Prostate gland (tissue), 2 donors: ENCODE measurements at regions not wholly inside any gene's neighbourhood (a gene's known extent, or its start where the extent isn't known, plus 50 kb on each side); places are given as distances from the start of the nearest gene placed in this dataset.

ENCODE experiments used
- DNase-seq: peaks from one replicate; pipeline ENCODE4 v3.0.0-alpha.2; 2019; ENCODE audit warnings: low spot score
- H3K27ac ChIP-seq, 2 donors: fragments of 200-600 bp; sonication (generic); 2 replicates each; pipeline ENCODE4 v1.5.1; 2017 to 2019
- H3K27me3 ChIP-seq: fragments of 200-600 bp; sonication (generic); replicated peaks from 2 replicates; pipeline ENCODE4 v1.5.1; 2019; ENCODE audit not compliant: insufficient read depth
- H3K36me3 ChIP-seq, 2 donors: fragments of 200-600 bp; sonication (generic); 1 replicate in 1 of 2; 2 replicates in 1 of 2; pipeline versions ENCODE4 v1.5.1 to v1.8.1; 2017 to 2019
- H3K4me1 ChIP-seq: fragments of 200-600 bp; sonication (generic); replicated peaks from 2 replicates; pipeline ENCODE4 v1.5.1; 2019
- H3K4me3 ChIP-seq, 2 donors: fragments of 200-600 bp; sonication (generic); 2 replicates each; pipeline ENCODE4 v1.5.1; 2017 to 2019
- H3K9me3 ChIP-seq: fragments of 200-600 bp; sonication (generic); 2 replicates; pipeline ENCODE4 v1.5.1; 2017
- CTCF ChIP-seq, 4 experiments: fragments of 200-600 bp in 2 of 4; fragments of 450-650 bp in 2 of 4; sonication (generic) in 2 of 4; IDR thresholded peaks; 1 replicate in 3 of 4; 2 replicates in 1 of 4; pipeline ENCODE4 v1.5.1; 2016 to 2019; ENCODE audit warnings: antibody characterized with exemption in 4 of 4, mild to moderate bottlenecking in 2 of 4, moderate library complexity in 2 of 4
- POLR2A ChIP-seq: fragments of 450-650 bp; IDR thresholded peaks from one replicate; pipeline ENCODE4 v1.6.1; 2016; ENCODE audit warnings: antibody characterized with exemption, mild to moderate bottlenecking
- POLR2AphosphoS5 ChIP-seq: sonication (generic); formaldehyde crosslinking; IDR thresholded peaks from one replicate; pipeline ENCODE4 v1.6.1; 2017; ENCODE audit warnings: antibody characterized with exemption
- WGBS: methylation state at CpG from one replicate; pipeline ENCODE4 v1.1.5; 2018; 5-methylcytosine and 5-hydroxymethylcytosine counted together
- intact Hi-C: fragments of 100-400 bp; cut with DNase I; formaldehyde crosslinking; loops from one replicate; pipeline ENCODE4 v1.14.2; 2022

GRCh38 chr2:18674309-18674708 lies 84.9 kb upstream of the NT5C1B start:
- TF ChIP-seq POLR2AphosphoS5 = no peak
- TF ChIP-seq POLR2A = no peak
- no peak for TF ChIP-seq CTCF (IDR thresholded peaks at IDR 0.05)
- intact Hi-C loops = no loop called here

GRCh38 chr2:18671363-18671762 lies 82.0 kb upstream of the NT5C1B start:
- intact Hi-C loops = no loop called here
- TF ChIP-seq POLR2A = no peak
- TF ChIP-seq CTCF (IDR thresholded peaks at IDR 0.05) = no peak
- TF ChIP-seq POLR2AphosphoS5 = no peak
- Histone ChIP-seq H3K36me3 (no peaks in the 10 kb centered on the region), H3K27ac (no peak overlapping the region), H3K4me3 (no peak overlapping the region), H3K27me3 (no peaks in the 10 kb centered on the region), H3K9me3 (no peaks in the 10 kb centered on the region), H3K4me1 (no peaks in the 10 kb centered on the region)
- DNase-seq = no peak

More at GRCh38 chr2:18674309-18674708, 84.9 kb upstream of the NT5C1B start:
- Histone ChIP-seq H3K36me3 (no peaks in the 10 kb centered on the region), H3K4me3 (no peak overlapping the region), H3K4me1 (no peaks in the 10 kb centered on the region), H3K27ac (no peak overlapping the region), H3K27me3 (no peaks in the 10 kb centered on the region), H3K9me3 (no peaks in the 10 kb centered on the region)
- no peak for DNase-seq

GRCh38 chr2:18668221-18668620 lies 78.9 kb upstream of the NT5C1B start:
- Histone ChIP-seq H3K9me3 (no peaks in the 10 kb centered on the region), H3K4me1 (no peaks in the 10 kb centered on the region), H3K27ac (no peak overlapping the region), H3K27me3 (no peaks in the 10 kb centered on the region), H3K4me3 (no peak overlapping the region), H3K36me3 (no peaks in the 10 kb centered on the region)
- TF ChIP-seq CTCF (IDR thresholded peaks at IDR 0.05) = no peak
- no peak for TF ChIP-seq POLR2A
- TF ChIP-seq POLR2AphosphoS5 = no peak
- DNase-seq = no peak
- 57% methylated on average over 2 of the region's 2 CpGs for WGBS
- intact Hi-C loops = no loop called here

GRCh38 chr2:18664421-18664820 lies 75.1 kb upstream of the NT5C1B start:
- no peaks in the 10 kb centered on the region for H3K27me3 ChIP-seq
- no peak overlapping the region for H3K4me3 ChIP-seq
- DNase-seq = no peak
- no peaks in the 10 kb centered on the region for H3K36me3 ChIP-seq
- H3K9me3 ChIP-seq = no peaks in the 10 kb centered on the region
- H3K27ac ChIP-seq = no peak overlapping the region
- 50% methylated on average over 1 of the region's 1 CpG for WGBS
- H3K4me1 ChIP-seq = no peaks in the 10 kb centered on the region
- TF ChIP-seq CTCF (IDR thresholded peaks at IDR 0.05) = no peak
- no peak for TF ChIP-seq POLR2AphosphoS5
- intact Hi-C loops = no loop called here

- no peaks in the 10 kb centered on the region for H3K4me1 ChIP-seq
- H3K9me3 ChIP-seq = no peaks in the 10 kb centered on the region
- DNase-seq = no peak
- intact Hi-C loops = no loop called here
- H3K36me3 ChIP-seq = no peaks in the 10 kb centered on the region
- H3K27ac ChIP-seq = no peak overlapping the region
- 87% methylated on average over 3 of the region's 3 CpGs for WGBS
- no peaks in the 10 kb centered on the region for H3K27me3 ChIP-seq
- no peak overlapping the region for H3K4me3 ChIP-seq
- no peak for TF ChIP-seq POLR2AphosphoS5
- no peak for TF ChIP-seq POLR2A
These were observed 74.5 kb upstream of the NT5C1B start for GRCh38 chr2:18663861-18664260.
